Activated T-cell treated with anti-CD3 and anti-CD28 coated beads for 1 hour (primary cell): ENCODE measurements at regions not wholly inside any gene's neighbourhood (a gene's known extent, or its start where the extent isn't known, plus 50 kb on each side); places are given as distances from the start of the nearest gene placed in this dataset.
"Not testable (repeated sequence)": the region's sequence is repeated elsewhere in the genome, so short reads cannot be mapped to it uniquely, and the experiment has no call there.

ENCODE experiments used
- DNase-seq: peaks from one replicate; pipeline ENCODE4 v3.0.0-alpha.2; 2020; ENCODE audit warnings: low read depth

- no peak for DNase-seq
Observed at GRCh38 chr19:33866696-33867095, 70.0 kb downstream of the KCTD15 start.

- no peak for DNase-seq
Observed at GRCh38 chr19:33868076-33868735, 71.5 kb downstream of the KCTD15 start.

DNA sequence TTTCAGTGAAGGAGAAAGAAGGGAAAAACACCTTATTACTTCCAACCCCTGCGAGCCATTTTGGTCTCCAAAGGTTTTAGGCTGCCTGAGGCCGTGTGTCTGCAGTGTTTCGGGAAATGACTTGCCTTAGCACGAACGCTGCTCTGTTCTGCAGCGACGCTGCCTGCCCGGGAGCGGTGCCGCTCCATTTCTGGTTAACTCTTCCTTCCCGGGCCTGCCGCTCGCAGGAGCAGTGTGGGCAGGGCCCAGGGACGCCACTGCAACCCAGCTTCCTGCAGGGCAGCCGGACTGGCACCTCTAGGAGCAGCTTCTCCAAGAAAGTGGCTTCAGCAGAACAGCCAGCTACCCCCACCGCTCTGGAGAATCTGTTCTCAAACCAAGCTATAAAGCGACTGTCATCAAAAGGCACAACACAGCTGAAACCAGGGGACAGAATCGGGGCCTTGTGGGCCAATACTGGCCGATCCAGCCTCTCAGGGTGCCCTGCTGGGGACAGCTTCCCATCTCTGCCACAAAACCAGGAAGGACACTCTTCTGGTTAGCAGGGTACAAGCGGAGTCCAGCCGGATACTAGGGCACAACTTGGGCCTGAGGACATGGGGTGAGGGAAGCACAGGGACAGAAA is 72.2 kb downstream of the KCTD15 start:
- DNase-seq, result no peak

GRCh38 chr19:33870298-33870932 is 73.7 kb downstream of the KCTD15 start:
- not testable (repeated sequence) for DNase-seq

GRCh38 chr19:33871605-33872004 is 74.9 kb downstream of the KCTD15 start:
- DNase-seq, result no peak

DNA sequence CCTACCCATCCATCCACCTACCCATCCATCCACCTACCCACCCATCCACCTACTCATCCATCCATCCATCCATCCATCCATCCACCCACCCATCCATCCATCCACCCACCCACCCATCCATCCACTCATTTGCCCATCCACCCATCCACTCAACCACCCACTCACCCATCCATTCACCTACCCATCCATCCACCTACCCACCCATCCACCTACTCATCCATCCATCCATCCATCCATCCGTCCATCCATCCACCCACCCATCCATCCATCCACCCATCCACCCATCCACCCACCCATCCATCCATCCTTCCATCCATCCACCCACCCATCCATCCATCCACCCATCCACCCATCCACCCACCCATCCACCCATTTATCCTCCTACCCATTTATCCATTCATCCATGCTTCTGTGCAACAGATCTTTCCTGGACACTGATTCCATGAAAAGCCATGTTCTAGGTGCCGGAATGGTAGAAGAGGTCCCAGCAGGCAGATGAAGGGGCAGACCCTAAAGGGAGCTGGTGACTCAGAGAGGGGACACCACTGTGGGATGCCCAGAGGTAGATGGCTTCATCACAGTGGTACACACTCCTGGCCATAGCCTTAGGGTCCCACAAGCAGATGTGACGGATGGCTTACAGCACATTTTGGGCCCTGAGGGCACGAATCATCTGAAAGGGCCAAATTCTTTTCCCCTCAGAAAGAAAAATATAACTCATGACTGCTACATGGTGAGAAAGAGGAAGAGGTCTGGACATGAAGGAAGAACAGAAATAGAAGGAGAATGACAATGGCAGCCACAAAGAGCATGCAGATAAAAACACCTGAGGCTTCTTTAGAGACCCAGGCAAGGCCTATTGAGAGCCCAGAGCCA is 76.0 kb downstream of the KCTD15 start:
- DNase-seq, result no peak

DNA sequence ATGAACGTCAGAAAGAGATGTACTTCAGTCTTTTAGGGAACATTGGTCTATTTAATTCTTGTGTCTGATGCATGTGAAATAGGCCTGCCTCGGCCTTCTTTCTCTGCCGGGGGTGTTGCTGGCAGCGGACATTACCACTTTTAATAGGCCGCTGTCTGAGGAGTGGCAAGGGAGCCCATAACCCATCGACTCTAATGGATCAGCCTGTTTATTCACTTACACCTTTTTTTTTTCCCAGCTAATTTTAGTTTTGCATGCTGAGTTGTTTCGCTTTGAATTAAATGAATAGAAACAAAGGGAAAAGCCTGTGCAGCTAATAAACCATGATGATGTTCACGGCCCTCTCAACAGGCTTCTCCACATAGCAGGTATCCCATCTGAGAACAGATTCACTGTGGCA is 78.4 kb downstream of the KCTD15 start:
- DNase-seq, result no peak

GRCh38 chr19:33876192-33876591 is 79.5 kb downstream of the KCTD15 start:
- DNase-seq, result no peak

- no peak for DNase-seq
Observed at GRCh38 chr19:33878030-33878544, 81.4 kb downstream of the KCTD15 start.

GRCh38 chr19:33878910-33879810 is 82.5 kb downstream of the KCTD15 start:
- DNase-seq, result no peak

DNA sequence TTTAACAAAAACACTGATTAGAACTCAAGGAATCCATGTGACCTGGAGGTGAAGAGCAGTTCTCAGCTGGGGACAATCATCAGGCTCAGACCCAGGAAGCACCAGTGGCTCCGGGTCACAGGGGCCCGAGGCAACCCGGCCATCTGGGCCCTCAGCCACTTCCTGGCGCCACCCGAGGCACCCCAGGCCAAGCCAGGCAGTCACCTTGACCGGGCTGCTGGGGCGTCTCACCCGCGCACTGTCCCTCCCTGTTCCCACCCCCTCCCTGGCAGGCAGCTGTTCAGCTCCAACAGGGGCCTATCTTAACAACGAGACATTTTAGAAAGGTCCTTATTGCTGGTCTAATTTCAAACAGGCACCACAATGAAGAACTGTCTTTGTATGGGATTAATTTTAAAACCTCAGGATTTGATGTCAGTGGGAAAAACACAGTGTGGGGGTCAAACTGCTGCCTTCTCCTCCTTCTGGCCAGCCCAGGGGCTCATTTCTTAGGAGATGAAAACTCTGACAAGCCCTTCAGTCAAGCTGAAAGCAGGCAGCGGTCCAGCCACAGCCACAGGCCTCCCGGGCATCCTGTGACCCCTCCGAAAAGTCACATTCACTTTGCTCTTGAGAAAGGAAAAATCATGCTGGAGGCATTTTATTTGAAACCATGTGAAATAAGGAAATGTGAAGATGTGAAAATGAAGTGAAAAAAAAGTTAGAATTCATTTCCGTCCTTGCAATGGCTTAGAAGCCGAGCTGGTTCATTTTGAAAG is 83.3 kb downstream of the KCTD15 start:
- DNase-seq, result no peak

- no peak for DNase-seq
Observed at GRCh38 chr19:33883859-33884519, 87.3 kb downstream of the KCTD15 start.

- no peak for DNase-seq
Observed at GRCh38 chr19:33885236-33885635, 88.6 kb downstream of the KCTD15 start.

GRCh38 chr19:33887891-33888290 is 91.2 kb downstream of the KCTD15 start:
- no peak for DNase-seq

- DNase-seq, result no peak
Observed at GRCh38 chr19:33888665-33889064, 92.0 kb downstream of the KCTD15 start.

GRCh38 chr19:33890569-33890968 is 93.9 kb downstream of the KCTD15 start:
- DNase-seq, result no peak

GRCh38 chr19:33891773-33892172 is 95.1 kb downstream of the KCTD15 start:
- DNase-seq, result no peak

- no peak for DNase-seq
Observed at GRCh38 chr19:33894787-33895186, 98.1 kb downstream of the KCTD15 start.

- no peak for DNase-seq
Observed at GRCh38 chr19:33895366-33895765, 98.7 kb downstream of the KCTD15 start.
